AG04450 (cell line): ENCODE measurements at regions not wholly inside any gene's neighbourhood (a gene's known extent, or its start where the extent isn't known, plus 50 kb on each side); places are given as distances from the start of the nearest gene placed in this dataset.

Experiments used
- CTCF ChIA-PET: fragments of 300-600, 350-600 bp; formaldehyde crosslinking; extraction: SDS; loops from one replicate; lab custom pipeline; 2022; ENCODE audit warnings: antibody characterized with exemption, inconsistent platforms; lab: Charles Lee
- POLR2A ChIA-PET: fragments of 350-600 bp; formaldehyde crosslinking; extraction: SDS; loops from one replicate; lab custom pipeline; 2021; ENCODE audit warnings: antibody characterized with exemption, inconsistent platforms; lab: Yijun Ruan, JAX
- DNase-seq: peaks from one replicate; pipeline ENCODE4 v3.0.0-alpha.2; 2011; ENCODE audit warnings: low read depth, low spot score
- H3K27ac ChIP-seq: one replicate; pipeline ENCODE4 v1.5.1; 2012; ENCODE audit warnings: low read depth, low read length, control low read depth
- H3K27me3 ChIP-seq: one replicate; pipeline ENCODE4 v1.6.0; 2012; ENCODE audit warnings: low read length; ENCODE audit not compliant: control insufficient read depth, insufficient read depth
- H3K4me3 ChIP-seq: 2 replicates; pipeline ENCODE4 v1.5.1; 2011; ENCODE audit warnings: mild to moderate bottlenecking, low read depth, low read length, control low read depth
- H3K9me3 ChIP-seq: 2 replicates; pipeline ENCODE4 v1.5.1; 2012; ENCODE audit warnings: low read length; ENCODE audit not compliant: control insufficient read depth, insufficient read depth
- CTCF ChIP-seq: IDR thresholded peaks from 2 replicates; pipeline ENCODE4 v1.5.1; 2011; ENCODE audit warnings: low read depth, low read length, control low read depth, inconsistent platforms

GRCh38 chr5:158477214-158477613 lies 618.3 kb upstream of the CLINT1 start:
- DNase-seq, result no peak
- Histone ChIP-seq H3K27ac (no peak overlapping the region), H3K9me3 (no peaks in the 10 kb centered on the region), H3K27me3 (peaks cover 11% of the 10 kb centered on the region), H3K4me3 (no peak overlapping the region)
- ChIA-PET POLR2A (no interaction called here), CTCF (interaction anchor here (0.6 kb wide), 1 partner anchor 402 kb away, joined by 3 read pairs; no protein-coding TSS in a partner anchor)
- no peak for TF ChIP-seq CTCF

GRCh38 chr5:158473016-158473635 lies 614.2 kb upstream of the CLINT1 start:
- Histone ChIP-seq H3K4me3 (no peak overlapping the region), H3K9me3 (no peaks in the 10 kb centered on the region), H3K27ac (no peak overlapping the region), H3K27me3 (peaks cover 12% of the 10 kb centered on the region)
- POLR2A ChIA-PET, result no interaction called here
- no peak for TF ChIP-seq CTCF
- CTCF ChIA-PET, result no interaction called here
- no peak for DNase-seq

- Histone ChIP-seq H3K9me3 (no peaks in the 10 kb centered on the region), H3K27ac (no peak overlapping the region), H3K4me3 (no peak overlapping the region), H3K27me3 (peaks cover 11% of the 10 kb centered on the region)
- no peak for TF ChIP-seq CTCF
- no peak for DNase-seq
- POLR2A ChIA-PET, result no interaction called here
- CTCF ChIA-PET, result no interaction called here
Observed at GRCh38 chr5:158471535-158471924, 612.6 kb upstream of the CLINT1 start.

- H3K9me3 ChIP-seq, result no peaks in the 10 kb centered on the region
- CTCF ChIA-PET, result no interaction called here
- no peak for DNase-seq
- H3K27ac ChIP-seq, result no peak overlapping the region
- no peak for TF ChIP-seq CTCF
- POLR2A ChIA-PET, result no interaction called here
- no peak overlapping the region for H3K4me3 ChIP-seq
- H3K27me3 ChIP-seq, result peaks cover 11% of the 10 kb centered on the region
Observed at GRCh38 chr5:158470764-158471534, 612.0 kb upstream of the CLINT1 start.

- H3K27me3 ChIP-seq, result peaks cover 7% of the 10 kb centered on the region
- no peak for TF ChIP-seq CTCF
- CTCF ChIA-PET, result interaction anchor here (1.1 kb wide), 1 partner anchor 43 kb away, joined by 3 read pairs; no protein-coding TSS in a partner anchor
- no peaks in the 10 kb centered on the region for H3K9me3 ChIP-seq
- no peak overlapping the region for H3K4me3 ChIP-seq
- H3K27ac ChIP-seq, result no peak overlapping the region
- DNase-seq, result no peak
- POLR2A ChIA-PET, result no interaction called here
Observed at GRCh38 chr5:158468444-158468843, 609.5 kb upstream of the CLINT1 start.
